LHCN-M2 (cell line): ENCODE measurements at regions not wholly inside any gene's neighbourhood (a gene's known extent, or its start where the extent isn't known, plus 50 kb on each side); places are given as distances from the start of the nearest gene placed in this dataset.

Experiments
- DNase-seq: peaks from one replicate; pipeline ENCODE4 v3.0.0-alpha.2; 2012; ENCODE audit warnings: low read depth

DNA sequence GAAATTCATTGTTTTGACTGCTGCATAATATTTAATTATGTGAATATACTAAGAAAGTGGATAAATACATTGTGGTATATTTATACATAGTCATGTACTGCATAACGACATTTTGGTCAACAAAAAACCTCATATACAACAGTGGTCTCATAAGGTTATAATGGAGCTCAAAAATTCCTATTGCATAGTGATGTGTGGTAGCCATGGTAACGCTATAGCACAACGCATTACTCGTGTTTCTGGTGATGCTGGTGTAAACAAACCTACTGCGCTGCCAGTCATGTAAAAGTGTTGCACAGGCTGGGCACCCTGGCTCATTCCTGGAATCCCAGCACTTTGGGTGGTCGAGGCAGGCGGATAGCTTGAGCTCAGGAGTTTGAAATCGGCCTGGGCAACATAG is 52.6 kb upstream of the NHLH2 start:
- DNase-seq = peak; percentile 6

DNA sequence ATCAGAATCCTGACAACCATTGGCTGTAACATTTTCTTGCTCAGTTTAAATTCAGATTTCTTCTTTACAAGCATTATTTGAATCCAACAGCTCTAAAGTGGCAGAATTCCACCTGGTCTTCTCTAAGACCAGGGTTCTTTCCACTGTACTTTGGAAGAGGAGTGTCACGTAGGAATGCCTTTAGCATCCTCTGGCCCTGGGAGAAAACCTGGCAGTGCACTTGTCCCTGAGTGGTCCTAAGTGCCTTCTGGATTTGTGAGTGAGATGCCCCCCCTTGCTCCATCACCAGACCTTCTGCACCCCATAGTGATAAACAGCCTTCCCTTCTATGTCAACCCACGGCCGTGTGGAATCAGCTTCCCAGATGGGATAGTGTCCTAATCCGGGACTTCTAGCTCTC is 57.1 kb upstream of the NHLH2 start:
- no peak for DNase-seq

- DNase-seq = no peak
Measured at GRCh38 chr1:115900856-115901255, 59.9 kb upstream of the NHLH2 start.

DNA sequence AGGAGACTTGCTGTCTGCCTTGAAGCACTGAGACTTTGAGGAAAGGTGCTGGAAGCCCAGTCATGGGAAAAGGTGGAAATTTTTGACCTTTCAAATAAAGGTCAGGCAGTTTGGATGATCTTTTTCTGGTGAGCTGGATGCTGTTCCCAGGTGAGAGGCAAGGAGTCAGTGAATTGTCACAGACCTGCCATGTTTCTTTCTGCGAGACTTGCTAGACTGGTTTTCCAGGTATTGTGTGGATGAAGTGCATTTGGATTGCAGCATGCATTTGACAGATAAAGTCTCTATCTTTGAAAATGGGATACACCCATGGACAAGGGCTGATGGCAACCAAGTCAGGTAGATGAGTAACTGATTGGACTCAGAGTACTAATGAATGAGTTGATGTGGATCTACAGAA is 65.7 kb upstream of the NHLH2 start:
- DNase-seq = no peak

DNA sequence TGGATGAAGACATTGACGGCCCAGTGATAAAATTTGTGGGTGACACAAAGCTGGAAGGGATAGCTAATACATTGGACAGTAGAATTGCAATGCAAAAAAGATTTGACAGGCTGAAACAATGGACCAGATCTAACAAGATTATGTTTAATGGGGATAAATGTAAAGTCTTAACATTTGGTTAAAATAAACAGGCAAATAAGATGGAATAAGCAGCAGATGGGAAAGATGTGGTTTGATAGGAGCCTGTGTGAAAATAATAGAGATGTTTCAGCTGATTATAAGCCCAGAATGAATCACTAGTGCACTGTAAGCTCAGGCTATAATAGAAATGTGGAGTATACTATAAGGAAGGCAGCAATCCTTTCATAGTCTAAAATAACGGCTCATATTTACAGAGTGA is 66.2 kb upstream of the NHLH2 start:
- DNase-seq = no peak

DNA sequence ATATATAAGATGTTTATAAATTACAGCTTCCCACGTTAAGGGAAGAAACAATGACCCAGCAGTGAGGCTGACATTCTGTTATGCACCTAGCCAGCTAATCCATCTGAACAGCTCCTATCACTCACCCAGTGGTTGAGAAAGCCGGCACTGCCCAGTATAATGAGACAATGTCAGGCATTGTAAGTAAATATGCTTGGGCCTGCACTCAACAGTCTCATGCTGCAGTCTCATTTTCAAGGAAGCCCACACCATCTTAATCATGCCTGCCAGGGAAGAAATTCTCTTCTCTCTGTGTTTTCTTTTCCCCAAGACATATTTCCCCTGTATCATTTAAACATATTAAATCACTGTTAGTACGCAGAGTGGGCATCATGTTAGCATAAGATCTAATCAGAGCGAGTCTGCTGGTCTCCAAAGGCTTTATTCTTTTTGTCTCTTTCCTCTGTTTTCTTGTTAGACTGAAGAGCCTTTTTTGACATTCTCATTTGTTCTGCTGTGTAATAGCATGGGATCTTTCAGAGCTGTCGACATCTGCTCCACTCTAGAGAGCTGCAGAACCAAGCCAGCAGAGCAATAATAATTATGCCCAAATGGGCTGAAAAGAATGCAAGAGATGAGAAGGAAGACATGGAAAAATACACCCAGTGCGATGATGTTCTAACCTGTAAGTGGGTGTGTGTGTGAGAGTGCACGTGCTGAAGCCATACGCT is 67.6 kb upstream of the SLC22A15 start:
- DNase-seq = no peak

GRCh38 chr1:115910231-115910630 is 66.1 kb upstream of the SLC22A15 start:
- DNase-seq = no peak

DNA sequence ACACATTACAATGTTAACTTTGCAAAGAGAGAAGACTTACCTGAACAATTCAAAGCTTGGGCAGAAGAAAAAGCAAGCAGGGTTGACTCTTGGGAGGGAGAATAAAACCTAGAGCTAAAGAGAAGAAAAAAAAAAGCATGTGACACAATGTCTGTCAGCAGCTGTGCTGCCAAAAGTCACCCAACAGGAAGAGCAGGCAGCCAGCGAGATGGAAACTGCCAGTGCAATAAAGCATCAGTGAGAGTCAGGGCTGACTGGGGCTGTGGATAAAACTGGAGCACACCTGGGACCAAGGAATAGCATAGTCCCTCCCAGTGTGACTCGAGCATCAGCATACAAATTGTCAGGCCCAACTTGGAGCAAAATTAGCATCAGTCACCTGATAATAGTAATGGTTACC is 65.0 kb upstream of the SLC22A15 start:
- DNase-seq = no peak

GRCh38 chr1:115912116-115912515 is 64.2 kb upstream of the SLC22A15 start:
- no peak for DNase-seq

DNA sequence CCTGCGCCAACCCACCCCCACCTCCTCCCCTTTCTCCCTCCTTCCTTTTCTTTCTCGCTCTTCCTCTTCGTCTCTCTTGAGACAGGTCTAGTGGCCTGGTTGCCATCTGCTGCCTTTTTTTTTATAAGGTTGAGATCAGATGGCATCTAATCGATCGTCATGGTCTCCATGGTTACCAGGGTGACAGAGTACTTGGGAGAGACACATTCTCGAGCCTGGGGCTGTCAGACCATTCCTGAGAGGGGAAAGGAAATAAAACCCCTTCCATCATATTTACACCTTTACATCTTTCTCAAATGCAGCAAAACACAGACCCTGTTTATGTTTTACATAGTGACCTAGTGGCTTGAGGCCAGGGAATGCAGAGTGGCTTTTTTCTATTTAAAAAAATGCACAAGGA is 53.5 kb upstream of the SLC22A15 start:
- DNase-seq = no peak

GRCh38 chr1:115924770-115925169 is 51.5 kb upstream of the SLC22A15 start:
- no peak for DNase-seq

GRCh38 chr1:115925467-115925866 is 50.8 kb upstream of the SLC22A15 start:
- DNase-seq = no peak
